Fibroblast of mammary gland (primary cell): ENCODE measurements at regions not wholly inside any gene's neighbourhood (a gene's known extent, or its start where the extent isn't known, plus 50 kb on each side); places are given as distances from the start of the nearest gene placed in this dataset.

ENCODE experiments used
- DNase-seq: peaks from one replicate; pipeline ENCODE4 v3.0.0-alpha.2; 2010; ENCODE audit warnings: low read depth
- H3K4me3 ChIP-seq: 2 replicates; pipeline ENCODE4 v1.5.1; 2011; ENCODE audit warnings: low read depth, mild to moderate bottlenecking, low read length, moderate library complexity; ENCODE audit not compliant: control insufficient read depth
- TF ChIP-seq, protein P1 (sequence below): conservative IDR thresholded peaks from 2 replicates; pipeline ENCODE4 v1.5.1; 2011; ENCODE audit warnings: low read depth, low read length, inconsistent platforms; ENCODE audit not compliant: control insufficient read depth, insufficient read depth

DNA sequence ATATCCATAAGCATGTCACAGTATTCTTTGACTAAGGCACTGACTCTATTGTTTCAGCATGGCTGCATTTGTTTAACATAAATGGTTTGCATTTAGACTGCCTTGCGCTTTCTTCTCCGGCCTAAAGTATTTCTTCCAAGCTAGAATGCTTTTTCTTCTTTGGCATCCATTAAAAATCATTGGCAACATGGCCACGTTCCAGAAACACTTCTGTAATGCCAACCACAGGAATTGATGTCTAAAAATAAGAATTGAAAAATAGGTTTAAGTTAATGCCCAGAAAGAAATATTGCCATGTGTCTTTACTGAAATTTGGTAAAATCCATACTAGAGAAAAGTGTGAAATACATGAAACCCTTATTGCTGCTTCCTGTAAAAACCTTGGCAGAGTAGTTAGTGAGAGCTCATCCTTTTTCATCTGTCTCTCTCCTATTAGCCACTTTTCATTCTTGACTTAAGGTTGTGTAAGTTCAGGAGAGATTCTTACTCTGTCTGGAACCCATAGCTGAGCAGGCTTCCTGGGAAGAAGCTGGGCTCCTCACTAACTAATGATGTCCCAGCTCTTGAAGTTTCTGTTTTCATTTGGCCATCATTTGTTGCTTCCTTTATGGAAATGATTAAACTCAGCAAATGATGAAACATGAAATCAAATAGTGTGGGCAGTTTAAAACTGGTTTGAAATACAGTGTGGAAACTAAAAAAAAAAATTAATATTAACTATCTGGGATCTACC is 58.2 kb upstream of the RPS23 start:
- no peak for DNase-seq
- TF ChIP-seq, protein P1, sequence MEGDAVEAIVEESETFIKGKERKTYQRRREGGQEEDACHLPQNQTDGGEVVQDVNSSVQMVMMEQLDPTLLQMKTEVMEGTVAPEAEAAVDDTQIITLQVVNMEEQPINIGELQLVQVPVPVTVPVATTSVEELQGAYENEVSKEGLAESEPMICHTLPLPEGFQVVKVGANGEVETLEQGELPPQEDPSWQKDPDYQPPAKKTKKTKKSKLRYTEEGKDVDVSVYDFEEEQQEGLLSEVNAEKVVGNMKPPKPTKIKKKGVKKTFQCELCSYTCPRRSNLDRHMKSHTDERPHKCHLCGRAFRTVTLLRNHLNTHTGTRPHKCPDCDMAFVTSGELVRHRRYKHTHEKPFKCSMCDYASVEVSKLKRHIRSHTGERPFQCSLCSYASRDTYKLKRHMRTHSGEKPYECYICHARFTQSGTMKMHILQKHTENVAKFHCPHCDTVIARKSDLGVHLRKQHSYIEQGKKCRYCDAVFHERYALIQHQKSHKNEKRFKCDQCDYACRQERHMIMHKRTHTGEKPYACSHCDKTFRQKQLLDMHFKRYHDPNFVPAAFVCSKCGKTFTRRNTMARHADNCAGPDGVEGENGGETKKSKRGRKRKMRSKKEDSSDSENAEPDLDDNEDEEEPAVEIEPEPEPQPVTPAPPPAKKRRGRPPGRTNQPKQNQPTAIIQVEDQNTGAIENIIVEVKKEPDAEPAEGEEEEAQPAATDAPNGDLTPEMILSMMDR = no peak
- H3K4me3 ChIP-seq = no peak overlapping the region

DNA sequence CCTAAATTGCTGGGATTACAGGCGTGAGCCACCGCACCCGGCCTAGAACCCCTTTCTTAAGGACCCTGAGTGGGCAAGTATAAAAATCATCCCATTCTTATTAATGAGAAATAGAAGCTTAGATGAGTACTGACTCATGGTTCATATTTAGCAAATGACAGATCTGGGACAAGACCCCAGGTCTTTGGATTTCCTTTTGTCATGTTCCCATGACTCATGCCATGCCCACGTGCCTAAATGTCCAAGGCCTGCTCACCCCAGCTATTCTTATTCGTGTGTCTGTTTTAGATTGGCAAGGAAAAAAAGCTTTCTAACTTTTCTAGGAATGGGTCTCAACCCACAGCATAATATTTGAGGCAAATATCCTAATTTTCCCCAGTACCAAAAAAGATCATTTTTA is 57.7 kb upstream of the RPS23 start:
- TF ChIP-seq, protein P1 = no peak
- DNase-seq = peak; percentile 74
- no peak overlapping the region for H3K4me3 ChIP-seq

DNA sequence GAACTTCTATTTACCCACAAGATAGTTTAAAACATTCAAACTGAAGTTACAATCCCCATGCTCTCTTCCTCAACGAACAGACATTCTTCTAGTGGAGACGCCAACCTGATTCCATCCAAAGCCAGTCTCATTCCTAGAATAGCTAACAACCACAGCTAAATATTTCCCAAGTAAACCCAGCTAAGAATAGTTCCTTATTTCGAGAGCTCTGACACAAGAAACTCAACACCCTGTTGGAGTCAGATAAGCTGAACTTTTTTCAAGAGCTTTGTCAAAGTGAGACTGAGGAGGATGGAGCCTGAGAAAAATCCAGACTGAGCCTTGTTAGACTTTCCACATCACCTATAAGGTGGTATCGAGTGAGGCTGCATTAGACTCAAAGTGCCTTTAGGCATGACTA is 56.7 kb upstream of the RPS23 start:
- peak; percentile 69 for DNase-seq
- H3K4me3 ChIP-seq = no peak overlapping the region
- TF ChIP-seq, protein P1 = no peak

DNA sequence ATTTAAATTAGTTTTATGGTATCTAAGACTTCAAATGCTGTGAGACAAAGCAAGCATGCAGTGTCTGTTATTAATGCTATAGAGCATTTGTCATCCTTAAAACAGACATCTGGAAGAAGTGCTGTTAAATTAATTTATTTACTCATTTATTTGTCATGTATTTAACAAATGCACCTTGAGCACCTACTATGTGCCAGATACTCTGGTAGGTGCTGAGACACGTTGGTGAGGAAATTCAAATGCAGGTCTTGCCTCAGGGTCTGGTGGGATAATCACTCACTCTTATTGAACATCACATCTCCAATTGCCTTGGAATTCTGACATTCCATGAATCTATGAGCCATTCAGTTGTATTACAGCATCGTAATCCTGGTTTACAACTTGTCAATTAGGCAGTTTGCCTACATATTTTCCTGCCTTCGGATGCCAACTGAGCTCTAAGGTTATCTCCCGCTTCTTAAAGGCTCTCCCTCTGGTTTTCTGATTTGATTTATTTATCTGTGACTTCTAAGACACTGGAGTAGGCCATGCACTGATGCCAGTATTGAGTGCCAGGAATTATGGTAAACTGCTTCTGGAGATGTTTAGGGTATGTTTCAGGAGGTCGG is 56.0 kb upstream of the RPS23 start:
- DNase-seq = no peak
- no peak overlapping the region for H3K4me3 ChIP-seq
- TF ChIP-seq, protein P1 = no peak

DNA sequence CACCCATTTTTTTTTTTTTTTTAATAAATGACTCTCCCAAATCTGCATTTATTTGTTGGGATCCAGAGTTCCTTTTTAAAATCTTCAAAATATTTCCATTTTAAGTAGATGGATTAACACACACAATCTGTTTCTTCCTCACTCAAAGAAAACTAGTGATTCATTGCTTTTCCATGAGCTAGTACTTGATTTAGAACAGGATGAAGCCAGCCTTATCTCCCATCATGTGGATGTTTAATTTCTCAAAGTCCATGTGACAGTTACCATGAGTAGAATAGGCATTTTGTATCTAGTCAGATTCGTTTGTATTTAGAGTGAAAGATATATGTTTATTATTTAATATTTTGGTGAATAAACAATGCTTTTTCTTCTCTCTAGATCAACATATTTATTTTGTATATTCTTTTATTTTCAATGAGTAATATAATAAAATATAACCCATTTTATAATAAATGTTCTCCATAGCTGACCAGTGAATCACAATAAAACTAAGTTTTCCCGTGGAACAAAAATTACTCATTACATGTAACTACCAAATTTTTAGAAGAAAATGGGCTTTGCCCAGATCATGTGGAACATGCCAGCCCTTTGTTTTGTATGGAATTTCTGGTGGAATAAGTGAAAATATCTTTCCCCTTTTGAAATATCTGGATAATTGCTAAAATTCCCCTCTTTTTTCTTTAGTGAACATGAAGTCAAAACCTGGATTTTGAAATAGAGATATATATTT is 54.9 kb upstream of the RPS23 start:
- no peak overlapping the region for H3K4me3 ChIP-seq
- TF ChIP-seq, protein P1 = no peak
- DNase-seq = no peak

DNA sequence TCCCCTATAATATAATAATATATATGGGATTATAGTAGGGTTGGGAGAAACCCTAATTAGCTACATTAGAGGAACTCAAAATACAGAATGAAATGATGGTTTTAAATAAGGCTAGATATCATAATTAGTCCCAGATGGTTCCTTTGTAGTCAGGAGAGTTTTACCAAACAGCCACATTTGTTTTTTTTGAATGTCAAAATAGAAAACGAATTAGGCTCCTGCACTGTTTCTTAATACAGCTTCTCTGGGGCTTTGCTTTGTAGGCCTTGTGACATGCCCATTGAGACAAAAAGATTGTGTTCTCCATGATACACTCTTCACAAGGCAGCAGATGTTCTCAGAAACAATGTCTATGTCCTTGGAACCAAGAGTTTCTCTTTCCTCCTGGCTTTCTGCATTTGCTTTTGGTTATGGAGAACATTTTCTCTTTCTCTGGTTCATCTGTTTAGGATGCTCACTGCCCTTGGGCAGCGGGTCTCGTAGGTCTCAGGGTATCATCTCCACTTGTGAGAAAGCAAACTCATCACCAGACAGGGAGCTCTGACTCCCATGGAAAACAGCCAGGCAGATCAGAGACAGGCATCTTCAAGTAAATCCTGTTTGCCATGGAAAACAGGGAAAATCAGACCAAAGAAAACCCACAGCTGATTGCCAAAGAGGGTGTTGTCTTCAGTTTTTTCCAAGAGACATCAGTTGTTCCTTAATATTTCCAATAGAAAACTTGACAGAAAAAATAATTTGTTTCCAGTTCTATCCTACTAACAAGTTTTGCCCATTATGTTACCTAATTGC is 54.1 kb upstream of the RPS23 start:
- TF ChIP-seq, protein P1 = no peak
- DNase-seq = peak; percentile 43
- H3K4me3 ChIP-seq = no peak overlapping the region
